ENCODE measurements at regions not wholly inside any gene's neighbourhood (a gene's known extent, or its start where the extent isn't known, plus 50 kb on each side); places are given as distances from the start of the nearest gene placed in this dataset.

- DNase-seq, result no peak
- ATAC-seq, result no peak
- Mint-ChIP-seq H3K27me3 (no peaks in the 10 kb centered on the region), H3K4me3 (no peak overlapping the region), H3K36me3 (ENCODE audit: low read depth) (no peaks in the 10 kb centered on the region), H3K27ac (no peak overlapping the region), H3K4me1 (no peaks in the 10 kb centered on the region)
- no peaks in the 10 kb centered on the region for H3K9me3 ChIP-seq (ENCODE audit: control insufficient read depth, low read length, poor library complexity, severe bottlenecking)
Observed at GRCh38 chr5:117943541-117943940, 1044.8 kb downstream of the DTWD2 start.

- H3K4me1 Mint-ChIP-seq, result no peaks in the 10 kb centered on the region
- H3K4me3 Mint-ChIP-seq, result no peak overlapping the region
- ATAC-seq, result no peak
Observed at GRCh38 chr5:117942861-117943519, 1045.4 kb downstream of the DTWD2 start.

DNA sequence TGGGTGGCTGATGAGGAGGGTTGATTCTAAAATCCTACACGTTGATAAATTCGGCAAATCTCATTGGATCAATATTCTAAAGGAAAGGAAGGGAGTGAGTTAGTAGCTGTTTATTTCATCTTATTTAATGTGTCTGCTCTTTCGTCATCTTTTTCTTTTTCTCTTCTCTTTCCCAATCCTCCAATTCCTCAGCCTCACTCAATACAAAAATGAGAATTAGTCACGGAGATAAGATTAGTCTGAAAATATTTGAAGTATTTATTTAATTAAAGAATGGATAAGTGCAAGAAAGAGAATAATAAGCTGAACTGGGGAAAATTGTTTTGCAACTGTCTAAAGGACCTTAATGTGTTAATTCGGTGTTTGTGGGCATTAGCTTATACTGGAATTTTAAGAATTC lies 1095.1 kb downstream of the DTWD2 start:
- H3K4me1 Mint-ChIP-seq, result no peaks in the 10 kb centered on the region
- no peaks in the 10 kb centered on the region for H3K9me3 ChIP-seq (ENCODE audit: control insufficient read depth, low read length, poor library complexity, severe bottlenecking)
- no peak for ATAC-seq
- H3K36me3 Mint-ChIP-seq (ENCODE audit: low read depth), result no peaks in the 10 kb centered on the region
- H3K27ac Mint-ChIP-seq, result no peak overlapping the region
- DNase-seq, result no peak
- H3K27me3 Mint-ChIP-seq, result no peaks in the 10 kb centered on the region
- H3K4me3 Mint-ChIP-seq, result no peak overlapping the region

More at GRCh38 chr5:117942861-117943519, 1045.4 kb downstream of the DTWD2 start:
- Mint-ChIP-seq H3K27me3 (no peaks in the 10 kb centered on the region), H3K27ac (no peak overlapping the region), H3K36me3 (ENCODE audit: low read depth) (no peaks in the 10 kb centered on the region)
- H3K9me3 ChIP-seq (ENCODE audit: control insufficient read depth, low read length, poor library complexity, severe bottlenecking), result no peaks in the 10 kb centered on the region
- DNase-seq, result no peak

- Mint-ChIP-seq H3K36me3 (ENCODE audit: low read depth) (no peaks in the 10 kb centered on the region), H3K4me1 (no peaks in the 10 kb centered on the region), H3K27ac (no peak overlapping the region), H3K4me3 (no peak overlapping the region), H3K27me3 (no peaks in the 10 kb centered on the region)
- no peak for DNase-seq
- ATAC-seq, result no peak
- H3K9me3 ChIP-seq (ENCODE audit: control insufficient read depth, low read length, poor library complexity, severe bottlenecking), result no peaks in the 10 kb centered on the region
Observed at GRCh38 chr5:117892360-117892759, 1096.0 kb downstream of the DTWD2 start.

- no peaks in the 10 kb centered on the region for H3K9me3 ChIP-seq (ENCODE audit: control insufficient read depth, low read length, poor library complexity, severe bottlenecking)
- Mint-ChIP-seq H3K36me3 (ENCODE audit: low read depth) (no peaks in the 10 kb centered on the region), H3K4me1 (no peaks in the 10 kb centered on the region), H3K27me3 (no peaks in the 10 kb centered on the region), H3K27ac (no peak overlapping the region), H3K4me3 (no peak overlapping the region)
- no peak for ATAC-seq
- no peak for DNase-seq
Observed at GRCh38 chr5:117889596-117889995, 1098.8 kb downstream of the DTWD2 start.

DNA sequence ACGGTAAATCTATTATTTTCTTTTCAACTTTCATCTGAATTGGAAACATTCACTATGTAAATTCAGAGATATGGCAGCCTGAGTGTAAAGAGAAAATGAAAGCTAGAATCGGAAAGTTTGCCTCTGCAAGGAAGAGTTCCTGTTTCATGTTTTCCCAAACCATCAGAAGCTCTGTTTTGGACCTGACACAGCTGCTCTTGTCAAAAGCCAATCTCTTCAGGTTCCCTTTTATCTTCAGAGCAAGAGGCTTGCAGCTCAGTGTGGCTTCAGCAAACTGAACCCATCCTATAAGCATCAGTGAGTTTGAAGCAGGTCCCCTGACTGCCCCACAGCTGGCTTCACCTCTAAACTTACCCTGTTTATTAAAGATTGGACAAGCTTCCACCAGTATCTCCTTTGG lies 1099.7 kb downstream of the DTWD2 start:
- Mint-ChIP-seq H3K36me3 (ENCODE audit: low read depth) (no peaks in the 10 kb centered on the region), H3K27ac (no peak overlapping the region), H3K4me3 (no peak overlapping the region), H3K27me3 (no peaks in the 10 kb centered on the region), H3K4me1 (no peaks in the 10 kb centered on the region)
- H3K9me3 ChIP-seq (ENCODE audit: control insufficient read depth, low read length, poor library complexity, severe bottlenecking), result no peaks in the 10 kb centered on the region
- DNase-seq, result no peak
- no peak for ATAC-seq

GRCh38 chr5:117881426-117882230 lies 1106.7 kb downstream of the DTWD2 start:
- Mint-ChIP-seq H3K4me3 (no peak overlapping the region), H3K27me3 (no peaks in the 10 kb centered on the region), H3K36me3 (ENCODE audit: low read depth) (no peaks in the 10 kb centered on the region), H3K4me1 (no peaks in the 10 kb centered on the region), H3K27ac (no peak overlapping the region)
- ATAC-seq, result no peak
- DNase-seq, result no peak
- no peaks in the 10 kb centered on the region for H3K9me3 ChIP-seq (ENCODE audit: control insufficient read depth, low read length, poor library complexity, severe bottlenecking)

- H3K9me3 ChIP-seq (ENCODE audit: control insufficient read depth, low read length, poor library complexity, severe bottlenecking), result no peaks in the 10 kb centered on the region
- DNase-seq (no peak), ATAC-seq (no peak)
- Mint-ChIP-seq H3K4me1 (no peaks in the 10 kb centered on the region), H3K27ac (no peak overlapping the region), H3K36me3 (ENCODE audit: low read depth) (no peaks in the 10 kb centered on the region), H3K4me3 (no peak overlapping the region), H3K27me3 (no peaks in the 10 kb centered on the region)
Observed at GRCh38 chr5:117880932-117881331, 1107.4 kb downstream of the DTWD2 start.

DNA sequence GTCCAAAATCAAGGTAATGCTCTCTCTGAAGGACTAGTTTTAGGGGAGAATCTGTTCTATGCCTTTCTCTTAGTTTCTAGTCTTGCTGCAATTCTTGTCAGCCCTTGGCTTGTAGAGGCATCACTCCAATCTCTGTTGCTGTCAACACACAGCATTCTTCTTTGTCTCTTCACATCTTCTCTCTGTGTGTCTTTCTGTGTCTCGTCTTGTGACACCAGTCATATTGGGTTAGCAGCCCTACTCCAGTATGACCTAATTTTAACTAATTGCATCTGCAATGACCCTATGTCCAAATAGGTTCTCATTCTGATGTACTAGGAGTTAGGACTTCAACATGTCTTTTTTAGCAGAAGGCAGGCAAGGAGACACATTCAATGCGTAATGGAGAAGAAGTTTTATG lies 1110.6 kb downstream of the DTWD2 start:
- H3K27ac Mint-ChIP-seq, result no peak overlapping the region
- no peaks in the 10 kb centered on the region for H3K36me3 Mint-ChIP-seq (ENCODE audit: low read depth)
- H3K27me3 Mint-ChIP-seq, result no peaks in the 10 kb centered on the region
- ATAC-seq (no peak), DNase-seq (no peak)
- no peak overlapping the region for H3K4me3 Mint-ChIP-seq
- H3K4me1 Mint-ChIP-seq, result no peaks in the 10 kb centered on the region
- H3K9me3 ChIP-seq (ENCODE audit: control insufficient read depth, low read length, poor library complexity, severe bottlenecking), result no peaks in the 10 kb centered on the region

DNA sequence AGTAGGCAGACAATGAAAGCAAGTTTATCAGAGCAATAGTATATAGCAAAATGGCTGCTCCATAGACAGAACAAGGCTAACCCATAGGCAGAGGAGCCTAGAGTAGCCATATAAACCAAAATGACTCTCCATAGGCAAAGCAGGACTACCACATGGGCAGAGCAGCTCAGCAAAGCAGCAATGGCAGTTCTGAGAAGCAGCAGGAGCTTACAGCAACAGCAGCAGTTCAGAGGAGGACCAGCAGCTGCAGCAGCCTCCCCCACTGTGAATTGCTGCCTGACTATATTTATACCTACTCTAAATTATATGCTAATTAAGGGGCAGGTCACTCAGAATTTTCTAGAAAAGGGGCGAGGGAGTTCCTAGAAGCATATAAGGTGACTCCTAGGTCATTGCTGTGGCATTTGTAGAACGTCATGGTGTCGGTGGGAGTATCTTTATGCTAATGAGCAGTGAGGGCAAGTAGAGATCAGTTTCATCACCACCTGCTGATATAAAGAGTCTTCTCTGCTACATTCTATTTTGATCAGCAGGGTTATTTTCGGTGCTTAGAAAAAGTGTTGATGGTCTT lies 1115.5 kb downstream of the DTWD2 start:
- ATAC-seq (no peak), DNase-seq (no peak)
- Mint-ChIP-seq H3K27ac (no peak overlapping the region), H3K36me3 (ENCODE audit: low read depth) (no peaks in the 10 kb centered on the region), H3K27me3 (no peaks in the 10 kb centered on the region), H3K4me3 (no peak overlapping the region), H3K4me1 (no peaks in the 10 kb centered on the region)
- H3K9me3 ChIP-seq (ENCODE audit: control insufficient read depth, low read length, poor library complexity, severe bottlenecking), result no peaks in the 10 kb centered on the region

- Mint-ChIP-seq H3K27me3 (no peaks in the 10 kb centered on the region), H3K4me3 (no peak overlapping the region), H3K27ac (no peak overlapping the region), H3K36me3 (ENCODE audit: low read depth) (no peaks in the 10 kb centered on the region), H3K4me1 (no peaks in the 10 kb centered on the region)
- ATAC-seq (no peak), DNase-seq (no peak)
- H3K9me3 ChIP-seq (ENCODE audit: control insufficient read depth, low read length, poor library complexity, severe bottlenecking), result no peaks in the 10 kb centered on the region
Observed at GRCh38 chr5:117869596-117869995, 1118.8 kb downstream of the DTWD2 start.

GRCh38 chr5:117863586-117864296 lies 1124.6 kb downstream of the DTWD2 start:
- Mint-ChIP-seq H3K27ac (no peak overlapping the region), H3K27me3 (no peaks in the 10 kb centered on the region), H3K4me1 (no peaks in the 10 kb centered on the region), H3K36me3 (ENCODE audit: low read depth) (no peaks in the 10 kb centered on the region), H3K4me3 (no peak overlapping the region)
- DNase-seq (no peak), ATAC-seq (no peak)
- H3K9me3 ChIP-seq (ENCODE audit: control insufficient read depth, low read length, poor library complexity, severe bottlenecking), result no peaks in the 10 kb centered on the region

- Mint-ChIP-seq H3K4me3 (no peak overlapping the region), H3K36me3 (ENCODE audit: low read depth) (no peaks in the 10 kb centered on the region), H3K4me1 (no peaks in the 10 kb centered on the region), H3K27ac (no peak overlapping the region), H3K27me3 (no peaks in the 10 kb centered on the region)
- H3K9me3 ChIP-seq (ENCODE audit: control insufficient read depth, low read length, poor library complexity, severe bottlenecking), result no peaks in the 10 kb centered on the region
- DNase-seq (no peak), ATAC-seq (no peak)
Observed at GRCh38 chr5:117860550-117860949, 1127.8 kb downstream of the DTWD2 start.

All from T-helper 17 cell (primary cell).